Liver (tissue), 3 donors: ENCODE measurements at regions not wholly inside any gene's neighbourhood (a gene's known extent, or its start where the extent isn't known, plus 50 kb on each side); places are given as distances from the start of the nearest gene placed in this dataset.

ENCODE experiments used
- ATF3 ChIP-seq: IDR thresholded peaks from 2 replicates; pipeline ENCODE4 v1.6.1; 2016; ENCODE audit warnings: antibody characterized with exemption
- CTCF ChIP-seq: fragments of 150-350 bp; IDR thresholded peaks from 2 replicates; pipeline ENCODE4 v1.5.1; 2017; ENCODE audit warnings: improper control_type of control experiment, low read depth, low read length; ENCODE audit not compliant: missing input control
- FOXA1 ChIP-seq: IDR thresholded peaks from 2 replicates; pipeline ENCODE4 v1.6.1; 2016; ENCODE audit warnings: antibody characterized with exemption
- FOXA2 ChIP-seq: IDR thresholded peaks from 2 replicates; pipeline ENCODE4 v1.6.1; 2016; ENCODE audit warnings: antibody characterized with exemption
- HNF4G ChIP-seq: IDR thresholded peaks from 2 replicates; pipeline ENCODE4 v1.6.1; 2016; ENCODE audit warnings: antibody characterized with exemption
- JUND ChIP-seq, 2 donors: IDR thresholded peaks; 2 replicates each; pipeline ENCODE4 v1.6.1; 2016; ENCODE audit warnings: antibody characterized with exemption in 2 of 2
- MAX ChIP-seq: IDR thresholded peaks from 2 replicates; pipeline ENCODE4 v1.6.1; 2016; ENCODE audit warnings: antibody characterized with exemption
- RAD21 ChIP-seq, 2 donors: IDR thresholded peaks; 2 replicates each; pipeline ENCODE4 v1.6.1; 2016; ENCODE audit warnings: antibody characterized with exemption in 2 of 2, mild to moderate bottlenecking in 2 of 2
- RXRA ChIP-seq, 2 donors: IDR thresholded peaks; 2 replicates each; pipeline ENCODE4 v1.6.1; 2017 to 2018; ENCODE audit warnings: antibody characterized with exemption in 2 of 2, mild to moderate bottlenecking in 1 of 2
- SP1 ChIP-seq: IDR thresholded peaks from 2 replicates; pipeline ENCODE4 v1.6.1; 2018; ENCODE audit warnings: antibody characterized with exemption, mild to moderate bottlenecking
- TAF1 ChIP-seq: conservative IDR thresholded peaks from 2 replicates; pipeline ENCODE4 v1.6.1; 2016; ENCODE audit warnings: antibody characterized with exemption, mild to moderate bottlenecking
- YY1 ChIP-seq: IDR thresholded peaks from 2 replicates; pipeline ENCODE4 v1.6.1; 2016; ENCODE audit warnings: antibody characterized with exemption, mild to moderate bottlenecking
- donor health status: healthy.
- donor health status: healthy.

GRCh38 chr6:40923880-40924279, 115.1 kb downstream of the UNC5CL start:
- TF ChIP-seq CTCF: no peak
- TF ChIP-seq TAF1: no peak
- no peak for TF ChIP-seq SP1
- TF ChIP-seq YY1: no peak
- TF ChIP-seq ATF3: no peak
- no peak for TF ChIP-seq RXRA (IDR thresholded peaks at IDR 0.05)
- TF ChIP-seq HNF4G: no peak
- TF ChIP-seq JUND (IDR thresholded peaks at IDR 0.05): no peak
- TF ChIP-seq FOXA1: no peak
- no peak for TF ChIP-seq RAD21 (IDR thresholded peaks at IDR 0.05)
- no peak for TF ChIP-seq MAX
- TF ChIP-seq FOXA2: no peak
